HEK293 (cell line): ENCODE measurements at regions not wholly inside any gene's neighbourhood (a gene's known extent, or its start where the extent isn't known, plus 50 kb on each side); places are given as distances from the start of the nearest gene placed in this dataset.
A peak's percentile ranks its signal among the peaks of the same experiment; 100 is the strongest.

Source experiments
- CTCF ChIP-seq: fragments of 450-650 bp; formaldehyde crosslinking; IDR thresholded peaks from 2 replicates; pipeline ENCODE4 v1.5.1; 2016; ENCODE audit warnings: missing biosample characterization, missing genetic modification characterization
- REST ChIP-seq: fragments of 450-650 bp; formaldehyde crosslinking; IDR thresholded peaks from 2 replicates; pipeline ENCODE4 v1.5.1; 2016; ENCODE audit warnings: missing biosample characterization, missing genetic modification characterization
- SP2 ChIP-seq: fragments of 450-650 bp; formaldehyde crosslinking; IDR thresholded peaks from 2 replicates; pipeline ENCODE4 v1.5.1; 2016; ENCODE audit warnings: missing biosample characterization, missing genetic modification characterization
- ZNF350 ChIP-seq: fragments of 450-650 bp; formaldehyde crosslinking; IDR thresholded peaks from 2 replicates; pipeline ENCODE4 v1.5.0; 2017; ENCODE audit warnings: missing biosample characterization, mild to moderate bottlenecking, missing genetic modification characterization
- ZNF449 ChIP-seq: fragments of 450-650 bp; formaldehyde crosslinking; IDR thresholded peaks from 2 replicates; pipeline ENCODE4 v1.5.1; 2017; ENCODE audit warnings: missing biosample characterization, mild to moderate bottlenecking, missing genetic modification characterization, moderate library complexity
- ZNF600 ChIP-seq: fragments of 450-650 bp; formaldehyde crosslinking; IDR thresholded peaks from 2 replicates; pipeline ENCODE4 v1.5.1; 2016; ENCODE audit warnings: missing biosample characterization, missing genetic modification characterization

- TF ChIP-seq ZNF350 (tag by site-specific recombination) (no peak), CTCF (tag by site-specific recombination) (no peak), REST (tag by site-specific recombination) (no peak), SP2 (tag by site-specific recombination) (no peak), ZNF600 (tag by site-specific recombination) (peak; percentile 88), ZNF449 (tag by site-specific recombination) (no peak)
Measured at GRCh38 chr10:125231116-125231812, 70.9 kb upstream of the CTBP2 start.
